ENCODE measurements at regions not wholly inside any gene's neighbourhood (a gene's known extent, or its start where the extent isn't known, plus 50 kb on each side); places are given as distances from the start of the nearest gene placed in this dataset.

DNA sequence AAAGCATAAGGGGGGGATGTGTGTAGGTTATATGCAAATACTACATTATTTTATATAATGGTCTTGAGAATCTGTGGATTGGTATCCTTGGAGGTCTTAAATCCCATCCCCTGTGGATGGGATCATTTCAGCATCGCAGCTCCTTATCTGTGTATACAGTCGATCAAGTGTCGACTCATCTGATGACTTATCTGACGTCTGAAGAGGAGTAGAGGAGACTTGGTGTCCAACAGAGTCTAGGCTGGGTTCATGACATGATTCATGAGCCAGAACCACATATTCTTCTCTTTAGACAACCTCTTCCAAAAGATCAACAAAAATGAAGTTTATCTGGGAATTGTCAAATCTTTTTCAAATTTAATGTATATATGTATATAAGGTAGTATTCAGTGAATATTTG lies 220.7 kb downstream of the NR2F2 start:
- Histone ChIP-seq H3K36me3 (replicated peaks; ENCODE audit: control insufficient read depth, insufficient read depth, low read length) (no peaks in the 10 kb centered on the region), H3K27me3 (ENCODE audit: control insufficient read depth, insufficient read depth, low read length) (no peaks in the 10 kb centered on the region), H3K4me3 (ENCODE audit: insufficient read depth, low read depth, low read length) (no peak overlapping the region)
- DNase-seq, result no peak

DNA sequence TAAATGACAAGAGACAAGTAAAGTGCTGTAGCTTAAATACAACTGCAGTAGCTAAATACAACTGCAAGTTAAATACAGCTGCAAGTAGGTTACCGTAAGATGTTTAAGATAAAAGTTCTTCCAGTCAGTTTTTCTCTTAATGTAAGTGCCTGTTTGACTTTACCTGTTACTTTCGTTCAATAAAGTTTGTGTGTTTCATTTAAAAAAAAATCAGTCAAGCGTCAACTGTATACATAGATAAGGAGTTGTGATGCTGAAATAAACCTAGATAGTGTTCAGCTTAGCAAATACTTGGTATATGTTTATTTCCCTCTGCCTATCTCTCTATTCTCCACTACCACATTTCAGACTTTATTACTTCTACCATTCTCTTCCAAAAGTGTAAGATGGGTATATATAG lies 221.2 kb downstream of the NR2F2 start:
- Histone ChIP-seq H3K36me3 (replicated peaks; ENCODE audit: control insufficient read depth, insufficient read depth, low read length) (no peaks in the 10 kb centered on the region), H3K27me3 (ENCODE audit: control insufficient read depth, insufficient read depth, low read length) (no peaks in the 10 kb centered on the region)

DNA sequence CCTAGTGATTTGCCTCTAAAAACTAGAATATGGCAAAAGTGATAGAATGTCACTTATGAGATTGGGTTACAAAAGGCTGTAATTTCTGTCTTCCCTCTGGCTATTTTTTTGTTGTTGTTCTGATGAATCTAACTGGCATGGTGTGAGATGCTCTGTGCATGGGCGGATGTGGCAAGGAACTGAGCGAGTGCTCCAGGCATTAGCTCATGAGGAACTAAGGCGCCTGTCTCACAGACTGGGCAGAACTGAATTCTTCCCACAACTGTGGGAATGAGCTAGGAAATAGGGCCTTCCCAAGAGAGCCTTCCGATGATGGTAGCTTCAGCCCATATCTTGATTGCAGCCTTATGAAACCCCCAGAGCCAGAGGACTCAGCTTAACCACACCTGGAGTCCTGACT lies 222.5 kb downstream of the NR2F2 start:
- H3K27me3 ChIP-seq (ENCODE audit: control insufficient read depth, insufficient read depth, low read length), result no peaks in the 10 kb centered on the region
- no peak overlapping the region for H3K4me3 ChIP-seq (ENCODE audit: insufficient read depth, low read depth, low read length)
- no peak for DNase-seq
- no peaks in the 10 kb centered on the region for H3K36me3 ChIP-seq (replicated peaks; ENCODE audit: control insufficient read depth, insufficient read depth, low read length)

More for the DNA sequence above, 221.2 kb downstream of the NR2F2 start:
- no peak overlapping the region for H3K4me3 ChIP-seq (ENCODE audit: insufficient read depth, low read depth, low read length)
- no peak for DNase-seq

- Histone ChIP-seq H3K4me3 (ENCODE audit: insufficient read depth, low read depth, low read length) (no peak overlapping the region), H3K36me3 (replicated peaks; ENCODE audit: control insufficient read depth, insufficient read depth, low read length) (no peaks in the 10 kb centered on the region)
- no peak for DNase-seq
These were observed 223.0 kb downstream of the NR2F2 start for GRCh38 chr15:96553451-96553850.

GRCh38 chr15:96553931-96554330 lies 223.4 kb downstream of the NR2F2 start:
- H3K27me3 ChIP-seq (ENCODE audit: control insufficient read depth, insufficient read depth, low read length), result no peaks in the 10 kb centered on the region
- no peak for DNase-seq
- H3K4me3 ChIP-seq (ENCODE audit: insufficient read depth, low read depth, low read length), result no peak overlapping the region
- H3K36me3 ChIP-seq (replicated peaks; ENCODE audit: control insufficient read depth, insufficient read depth, low read length), result no peaks in the 10 kb centered on the region

More at GRCh38 chr15:96553451-96553850, 223.0 kb downstream of the NR2F2 start:
- no peaks in the 10 kb centered on the region for H3K27me3 ChIP-seq (ENCODE audit: control insufficient read depth, insufficient read depth, low read length)

DNA sequence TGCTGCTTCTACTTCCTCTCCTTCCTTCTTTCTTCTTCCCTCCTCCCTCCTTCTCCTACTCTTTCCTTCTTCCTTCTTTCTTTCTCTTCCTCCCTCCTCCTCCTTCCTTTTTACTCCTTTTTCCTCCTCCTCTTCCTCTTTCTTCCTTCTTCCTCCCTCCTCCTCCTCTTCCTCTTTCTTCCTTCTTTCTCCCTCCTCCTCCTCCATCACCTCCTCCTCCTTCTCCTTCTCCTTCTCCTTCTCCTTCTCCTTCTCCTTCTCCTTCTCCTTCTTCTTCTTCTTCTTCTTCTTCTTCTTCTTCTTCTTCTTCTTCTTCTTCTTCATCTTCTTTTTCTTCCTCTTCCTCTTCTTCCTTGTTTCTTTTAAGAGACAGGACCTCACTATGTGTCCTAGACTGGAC lies 224.0 kb downstream of the NR2F2 start:
- H3K27me3 ChIP-seq (ENCODE audit: control insufficient read depth, insufficient read depth, low read length), result no peaks in the 10 kb centered on the region
- no peak for DNase-seq
- no peak overlapping the region for H3K4me3 ChIP-seq (ENCODE audit: insufficient read depth, low read depth, low read length)
- H3K36me3 ChIP-seq (replicated peaks; ENCODE audit: control insufficient read depth, insufficient read depth, low read length), result no peaks in the 10 kb centered on the region

- Histone ChIP-seq H3K4me3 (ENCODE audit: insufficient read depth, low read depth, low read length) (no peak overlapping the region), H3K36me3 (replicated peaks; ENCODE audit: control insufficient read depth, insufficient read depth, low read length) (no peaks in the 10 kb centered on the region), H3K27me3 (ENCODE audit: control insufficient read depth, insufficient read depth, low read length) (no peaks in the 10 kb centered on the region)
- no peak for DNase-seq
These were observed 228.6 kb downstream of the NR2F2 start for GRCh38 chr15:96559087-96559486.

DNA sequence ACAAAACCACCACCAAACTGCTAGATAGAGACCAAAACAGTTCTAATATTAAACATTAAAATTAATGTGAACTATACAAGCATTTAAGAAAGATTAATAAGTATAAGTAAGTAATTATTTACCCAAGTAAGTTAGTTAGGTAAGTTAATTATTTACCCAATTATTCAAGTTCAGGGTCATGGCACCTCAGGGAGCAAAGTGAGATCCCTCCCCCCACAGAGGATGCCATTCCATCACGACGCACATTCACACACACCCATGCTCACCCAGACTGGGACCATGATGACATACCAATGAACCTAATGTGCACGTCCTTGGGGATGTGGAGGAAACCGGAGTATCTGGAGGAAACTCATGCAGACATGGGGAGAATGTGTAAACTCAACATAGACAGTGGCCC lies 229.1 kb downstream of the NR2F2 start:
- Histone ChIP-seq H3K4me3 (ENCODE audit: insufficient read depth, low read depth, low read length) (no peak overlapping the region), H3K36me3 (replicated peaks; ENCODE audit: control insufficient read depth, insufficient read depth, low read length) (no peaks in the 10 kb centered on the region), H3K27me3 (ENCODE audit: control insufficient read depth, insufficient read depth, low read length) (no peaks in the 10 kb centered on the region)
- DNase-seq, result no peak

GRCh38 chr15:96560246-96560895 lies 229.9 kb downstream of the NR2F2 start:
- no peak for DNase-seq
- H3K27me3 ChIP-seq (ENCODE audit: control insufficient read depth, insufficient read depth, low read length), result no peaks in the 10 kb centered on the region
- H3K4me3 ChIP-seq (ENCODE audit: insufficient read depth, low read depth, low read length), result no peak overlapping the region

DNA sequence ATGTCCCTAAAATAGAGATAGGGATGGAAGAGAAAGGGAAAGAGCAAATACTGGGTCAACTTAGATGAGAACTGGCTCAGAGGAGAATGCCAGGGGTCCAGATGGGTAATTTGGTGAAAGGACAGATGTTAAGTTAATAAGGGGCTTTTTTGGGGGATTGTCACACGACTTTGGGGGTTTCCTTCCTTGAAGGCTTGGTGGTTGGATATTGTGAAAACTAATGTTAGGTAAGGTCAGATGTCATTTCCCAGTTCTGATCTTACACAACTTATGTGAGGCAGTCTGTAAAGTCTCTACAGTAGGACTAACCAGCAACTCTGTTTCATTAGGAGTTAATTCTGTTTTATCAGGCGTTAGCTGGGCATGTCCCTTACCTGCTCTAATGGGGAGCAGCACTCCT lies 231.1 kb downstream of the NR2F2 start:
- Histone ChIP-seq H3K27me3 (ENCODE audit: control insufficient read depth, insufficient read depth, low read length) (no peaks in the 10 kb centered on the region), H3K4me3 (ENCODE audit: insufficient read depth, low read depth, low read length) (no peak overlapping the region), H3K36me3 (replicated peaks; ENCODE audit: control insufficient read depth, insufficient read depth, low read length) (no peaks in the 10 kb centered on the region)
- DNase-seq, result no peak

More at GRCh38 chr15:96560246-96560895, 229.9 kb downstream of the NR2F2 start:
- H3K36me3 ChIP-seq (replicated peaks; ENCODE audit: control insufficient read depth, insufficient read depth, low read length), result no peaks in the 10 kb centered on the region

- Histone ChIP-seq H3K36me3 (replicated peaks; ENCODE audit: control insufficient read depth, insufficient read depth, low read length) (no peaks in the 10 kb centered on the region), H3K4me3 (ENCODE audit: insufficient read depth, low read depth, low read length) (no peak overlapping the region), H3K27me3 (ENCODE audit: control insufficient read depth, insufficient read depth, low read length) (no peaks in the 10 kb centered on the region)
- no peak for DNase-seq
These were observed 234.0 kb downstream of the NR2F2 start for GRCh38 chr15:96564546-96564945.

- no peak for DNase-seq
- Histone ChIP-seq H3K36me3 (replicated peaks; ENCODE audit: control insufficient read depth, insufficient read depth, low read length) (no peaks in the 10 kb centered on the region), H3K27me3 (ENCODE audit: control insufficient read depth, insufficient read depth, low read length) (no peaks in the 10 kb centered on the region), H3K4me3 (ENCODE audit: insufficient read depth, low read depth, low read length) (no peak overlapping the region)
These were observed 234.8 kb downstream of the NR2F2 start for GRCh38 chr15:96565266-96565665.

DNA sequence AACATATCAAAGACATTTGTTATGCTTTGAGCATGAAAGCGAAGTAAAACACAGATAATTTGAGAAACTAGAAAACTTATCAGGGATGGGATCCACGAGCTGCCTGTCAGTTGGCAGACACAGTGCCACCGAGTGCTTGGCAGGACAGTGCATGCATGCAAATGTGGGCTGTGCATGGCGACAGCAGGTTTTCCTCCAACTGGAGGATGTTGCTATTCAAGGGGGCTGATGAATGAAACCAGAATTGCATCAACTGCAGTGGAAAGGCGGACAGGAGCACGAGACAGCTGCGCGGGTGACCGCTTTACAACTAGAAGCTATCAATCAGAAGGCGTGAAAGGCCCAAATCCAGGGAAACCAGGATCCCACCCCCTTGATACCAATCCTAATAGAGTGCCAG lies 244.3 kb downstream of the NR2F2 start:
- no peak for DNase-seq
- H3K4me3 ChIP-seq (ENCODE audit: insufficient read depth, low read depth, low read length), result no peak overlapping the region
- H3K36me3 ChIP-seq (replicated peaks; ENCODE audit: control insufficient read depth, insufficient read depth, low read length), result no peaks in the 10 kb centered on the region
- no peaks in the 10 kb centered on the region for H3K27me3 ChIP-seq (ENCODE audit: control insufficient read depth, insufficient read depth, low read length)

DNA sequence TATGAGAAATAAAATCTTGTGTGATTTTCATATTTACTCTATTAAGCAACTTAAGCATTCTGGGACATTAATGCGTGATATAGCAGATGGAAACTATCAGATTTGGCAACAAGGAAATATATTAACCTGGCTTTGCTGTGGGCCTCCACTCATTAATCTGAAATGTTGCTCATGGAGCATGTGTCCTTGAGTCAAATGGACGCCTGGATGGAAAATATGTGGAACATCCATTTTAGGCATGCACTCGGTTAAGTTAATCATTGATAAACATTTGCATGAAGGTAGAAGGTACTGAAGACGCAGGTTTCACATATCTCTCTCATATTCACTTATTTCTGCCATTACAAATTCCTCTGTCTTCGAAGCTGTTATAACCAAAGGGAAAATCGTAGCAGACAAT lies 246.1 kb downstream of the NR2F2 start:
- no peaks in the 10 kb centered on the region for H3K27me3 ChIP-seq (ENCODE audit: control insufficient read depth, insufficient read depth, low read length)
- H3K36me3 ChIP-seq (replicated peaks; ENCODE audit: control insufficient read depth, insufficient read depth, low read length), result no peaks in the 10 kb centered on the region
- H3K4me3 ChIP-seq (ENCODE audit: insufficient read depth, low read depth, low read length), result no peak overlapping the region
- no peak for DNase-seq

DNA sequence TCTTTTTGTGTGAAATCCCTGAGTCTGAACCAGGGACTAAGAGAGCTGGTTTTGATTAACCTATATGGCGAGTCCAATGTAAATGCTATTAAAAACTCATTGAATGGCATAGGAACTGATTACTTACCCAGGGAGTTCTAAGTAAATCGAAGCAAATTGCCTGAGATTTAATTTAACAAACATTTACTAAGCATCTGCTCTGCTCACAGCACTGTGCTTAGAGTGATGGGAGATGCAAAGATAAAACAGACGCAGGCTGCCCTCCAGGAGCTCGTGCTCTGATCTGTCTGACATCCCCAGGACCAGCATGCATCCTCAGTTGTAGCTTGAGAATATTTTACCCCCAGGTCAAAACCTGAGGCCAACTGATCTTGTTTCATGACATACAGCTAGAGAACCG lies 247.9 kb downstream of the NR2F2 start:
- DNase-seq, result no peak
- no peak overlapping the region for H3K4me3 ChIP-seq (ENCODE audit: insufficient read depth, low read depth, low read length)
- H3K36me3 ChIP-seq (replicated peaks; ENCODE audit: control insufficient read depth, insufficient read depth, low read length), result no peaks in the 10 kb centered on the region
- no peaks in the 10 kb centered on the region for H3K27me3 ChIP-seq (ENCODE audit: control insufficient read depth, insufficient read depth, low read length)

GRCh38 chr15:96581371-96581770 lies 250.9 kb downstream of the NR2F2 start:
- Histone ChIP-seq H3K27me3 (ENCODE audit: control insufficient read depth, insufficient read depth, low read length) (no peaks in the 10 kb centered on the region), H3K36me3 (replicated peaks; ENCODE audit: control insufficient read depth, insufficient read depth, low read length) (no peaks in the 10 kb centered on the region), H3K4me3 (ENCODE audit: insufficient read depth, low read depth, low read length) (no peak overlapping the region)
- DNase-seq, result no peak

All from H7 (cell line).